OCI-LY3 (cell line): ENCODE measurements at regions not wholly inside any gene's neighbourhood (a gene's known extent, or its start where the extent isn't known, plus 50 kb on each side); places are given as distances from the start of the nearest gene placed in this dataset.

Experiments
- H2AFZ ChIP-seq: fragments of 200-600, 300-600 bp; shearing (Covaris generic); 2 replicates; pipeline ENCODE4 v1.6.0; 2014; ENCODE audit warnings: antibody characterized with exemption, low read depth, low read length
- H3K27ac ChIP-seq: fragments of 200-600, 300-600 bp; sonication (generic); 2 replicates; pipeline ENCODE4 v1.5.1; 2014; ENCODE audit warnings: mild to moderate bottlenecking, low read length, moderate library complexity, mixed read lengths
- H3K27me3 ChIP-seq: fragments of 200-600, 300-600 bp; sonication (generic); 2 replicates; pipeline ENCODE4 v1.6.1; 2014; ENCODE audit warnings: low read depth, low read length, mixed read lengths
- H3K36me3 ChIP-seq: fragments of 200-600, 300-600 bp; sonication (generic); replicated peaks from 2 replicates; pipeline ENCODE3; 2014; ENCODE audit warnings: low read depth, low read length, mixed read lengths
- H3K4me1 ChIP-seq: fragments of 300-600, 200-600 bp; sonication (generic); 2 replicates; pipeline ENCODE4 v1.6.1; 2014; ENCODE audit warnings: low read length, mixed read lengths
- H3K4me2 ChIP-seq: fragments of 200-600, 300-600 bp; sonication (generic); 2 replicates; pipeline ENCODE4 v1.6.1; 2014; ENCODE audit warnings: low read length, mixed read lengths
- H3K4me3 ChIP-seq: fragments of 300-600, 200-600 bp; sonication (generic); 2 replicates; pipeline ENCODE4 v1.5.1; 2014; ENCODE audit warnings: antibody characterized with exemption, mild to moderate bottlenecking, low read length, moderate library complexity
- H3K79me2 ChIP-seq: fragments of 300-600, 200-600 bp; shearing (Covaris generic); 2 replicates; pipeline ENCODE4 v1.6.1; 2014; ENCODE audit warnings: mild to moderate bottlenecking, low read length, mixed read lengths
- H3K9ac ChIP-seq: fragments of 300-600, 200-600 bp; shearing (Covaris generic); 2 replicates; pipeline ENCODE4 v1.6.0; 2014; ENCODE audit warnings: mild to moderate bottlenecking, low read length, moderate library complexity
- H3K9me3 ChIP-seq: fragments of 200-600, 300-600 bp; shearing (Covaris generic); 2 replicates; pipeline ENCODE4 v1.6.1; 2014; ENCODE audit warnings: low read length, mixed read lengths; ENCODE audit not compliant: insufficient read depth
- H4K20me1 ChIP-seq: fragments of 200-600, 300-600 bp; sonication (generic); 2 replicates; pipeline ENCODE4 v1.6.1; 2016; ENCODE audit warnings: low read length, mixed read lengths; ENCODE audit not compliant: insufficient read depth
- CTCF ChIP-seq: fragments of 200-600, 300-600 bp; sonication (generic); IDR thresholded peaks from 2 replicates; pipeline ENCODE4 v1.5.1; 2014; ENCODE audit warnings: antibody characterized with exemption, low read length, low read depth
- EZH2phosphoT487 ChIP-seq: fragments of 200-600 bp; shearing (Covaris generic); IDR thresholded peaks from 2 replicates; pipeline ENCODE4 v1.6.1; 2018; ENCODE audit warnings: antibody characterized with exemption, mixed run types, low read depth

DNA sequence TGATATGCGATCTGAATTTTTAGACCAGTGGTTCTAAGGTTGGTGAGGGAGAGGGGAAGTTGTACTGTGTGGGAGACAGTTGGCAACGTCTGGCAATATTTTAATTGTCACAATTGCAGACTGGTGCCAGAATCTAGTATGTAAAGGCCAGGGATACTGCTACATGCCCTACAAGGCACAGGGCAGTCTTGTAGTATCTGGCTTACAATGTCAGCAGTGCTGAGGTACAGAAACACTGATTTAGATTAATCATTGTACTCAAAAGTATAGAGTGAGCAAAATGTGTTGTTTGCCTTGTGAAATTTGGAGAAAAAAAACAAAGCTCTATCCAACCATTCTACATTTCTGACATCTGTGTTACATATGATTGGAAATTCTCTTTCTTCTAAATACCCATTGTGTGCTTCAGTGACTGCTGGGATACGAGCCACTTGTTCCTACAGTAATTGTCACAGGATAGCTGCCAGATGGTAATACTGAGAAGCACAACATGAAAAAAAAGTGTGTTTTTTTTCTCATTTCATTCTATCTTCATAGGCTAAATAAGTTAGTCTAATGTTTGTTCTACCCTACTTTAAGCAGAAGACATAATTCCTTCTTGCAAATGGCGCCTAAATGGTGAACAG is 526.7 kb upstream of the AGA start:
- Histone ChIP-seq H2AFZ (no peak overlapping the region), H4K20me1 (no peaks in the 10 kb centered on the region), H3K27ac (no peak overlapping the region), H3K4me1 (no peaks in the 10 kb centered on the region), H3K36me3 (no peaks in the 10 kb centered on the region), H3K4me2 (no peak overlapping the region), H3K9ac (no peak overlapping the region), H3K9me3 (no peaks in the 10 kb centered on the region), H3K27me3 (no peaks in the 10 kb centered on the region), H3K79me2 (no peaks in the 10 kb centered on the region), H3K4me3 (no peak overlapping the region)
- no peak for TF ChIP-seq CTCF
- no peak for TF ChIP-seq EZH2phosphoT487

DNA sequence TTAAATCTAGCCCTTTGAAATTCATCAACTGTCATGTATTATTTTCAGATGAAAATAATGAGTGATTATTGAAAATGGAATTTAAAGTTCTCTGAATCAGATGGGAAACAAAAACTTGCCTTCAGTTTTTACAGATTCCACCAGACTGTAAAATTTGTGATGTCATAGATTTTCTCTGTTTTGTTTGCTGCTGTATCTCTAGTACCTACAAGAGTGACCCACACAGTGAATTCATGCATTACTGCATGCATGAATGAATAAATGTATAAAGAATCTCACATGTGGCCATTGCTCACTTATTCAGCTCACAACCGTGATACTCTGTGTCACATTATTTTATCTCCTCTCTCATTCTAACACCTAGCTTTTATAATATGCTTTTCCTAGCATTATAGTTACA is 532.2 kb upstream of the AGA start:
- no peak for TF ChIP-seq EZH2phosphoT487
- H3K4me1 ChIP-seq, result no peaks in the 10 kb centered on the region
- no peak overlapping the region for H3K4me3 ChIP-seq
- no peaks in the 10 kb centered on the region for H3K9me3 ChIP-seq
- H3K9ac ChIP-seq, result no peak overlapping the region
- H4K20me1 ChIP-seq, result no peaks in the 10 kb centered on the region
- no peaks in the 10 kb centered on the region for H3K79me2 ChIP-seq
- H3K27me3 ChIP-seq, result no peaks in the 10 kb centered on the region
- H3K27ac ChIP-seq, result no peak overlapping the region
- no peak overlapping the region for H2AFZ ChIP-seq
- no peaks in the 10 kb centered on the region for H3K36me3 ChIP-seq
- no peak overlapping the region for H3K4me2 ChIP-seq

- Histone ChIP-seq H3K27ac (no peak overlapping the region), H3K4me2 (no peak overlapping the region), H4K20me1 (no peaks in the 10 kb centered on the region), H3K9ac (no peak overlapping the region), H3K36me3 (no peaks in the 10 kb centered on the region), H3K4me3 (no peak overlapping the region), H2AFZ (no peak overlapping the region), H3K79me2 (no peaks in the 10 kb centered on the region), H3K9me3 (no peaks in the 10 kb centered on the region), H3K4me1 (no peaks in the 10 kb centered on the region), H3K27me3 (no peaks in the 10 kb centered on the region)
- TF ChIP-seq EZH2phosphoT487, result no peak
- TF ChIP-seq CTCF, result no peak
Measured at GRCh38 chr4:177975315-177975987, 533.2 kb upstream of the AGA start.

DNA sequence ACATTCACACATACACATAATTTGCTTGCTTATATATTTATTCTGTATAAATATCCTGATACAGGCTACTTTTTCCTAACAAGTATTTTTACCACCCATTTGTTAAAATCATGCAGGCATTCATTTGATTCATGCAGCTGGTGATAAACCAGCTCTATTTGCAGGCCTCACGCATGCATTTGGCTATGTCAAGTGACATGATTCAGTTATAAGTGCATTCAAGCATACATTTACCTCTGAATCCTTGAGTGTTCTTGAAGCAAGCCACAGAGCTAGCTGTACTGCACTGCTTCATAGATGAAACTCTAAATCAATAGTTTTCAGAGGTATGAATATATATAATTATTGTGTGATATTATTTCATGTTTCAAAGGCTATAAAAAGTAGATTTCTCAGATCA is 544.0 kb upstream of the AGA start:
- no peak overlapping the region for H3K4me2 ChIP-seq
- H3K4me3 ChIP-seq, result no peak overlapping the region
- no peaks in the 10 kb centered on the region for H3K27me3 ChIP-seq
- no peaks in the 10 kb centered on the region for H4K20me1 ChIP-seq
- TF ChIP-seq EZH2phosphoT487 (no peak), CTCF (no peak)
- H3K4me1 ChIP-seq, result peaks cover 6% of the 10 kb centered on the region; the same call in 1 of the 2 replicates
- H2AFZ ChIP-seq, result no peak overlapping the region
- H3K36me3 ChIP-seq, result no peaks in the 10 kb centered on the region
- H3K9ac ChIP-seq, result no peak overlapping the region
- no peaks in the 10 kb centered on the region for H3K79me2 ChIP-seq
- no peaks in the 10 kb centered on the region for H3K9me3 ChIP-seq
- H3K27ac ChIP-seq, result no peak overlapping the region
